NB4 (cell line): ENCODE measurements at regions not wholly inside any gene's neighbourhood (a gene's known extent, or its start where the extent isn't known, plus 50 kb on each side); places are given as distances from the start of the nearest gene placed in this dataset.

ENCODE experiments used
- CTCF ChIP-seq: IDR thresholded peaks from one replicate; pipeline ENCODE4 v1.5.1; 2012; ENCODE audit warnings: low read depth, low read length
- MYC ChIP-seq: IDR thresholded peaks from 2 replicates; pipeline ENCODE4 v1.6.1; 2011; ENCODE audit warnings: low read depth, low read length

- TF ChIP-seq CTCF (no peak), MYC (no peak)
Measured at GRCh38 chr1:70812442-70813109, 235.0 kb downstream of the PTGER3 start.
